OCI-LY3 (cell line): ENCODE measurements at regions not wholly inside any gene's neighbourhood (a gene's known extent, or its start where the extent isn't known, plus 50 kb on each side); places are given as distances from the start of the nearest gene placed in this dataset.

ENCODE experiments used
- EZH2phosphoT487 ChIP-seq: fragments of 200-600 bp; shearing (Covaris generic); IDR thresholded peaks from 2 replicates; pipeline ENCODE4 v1.6.1; 2018; ENCODE audit warnings: antibody characterized with exemption, mixed run types, low read depth
- TF ChIP-seq, protein P1 (sequence below): fragments of 200-600, 300-600 bp; sonication (generic); IDR thresholded peaks from 2 replicates; pipeline ENCODE4 v1.5.1; 2014; ENCODE audit warnings: antibody characterized with exemption, low read length, low read depth

DNA sequence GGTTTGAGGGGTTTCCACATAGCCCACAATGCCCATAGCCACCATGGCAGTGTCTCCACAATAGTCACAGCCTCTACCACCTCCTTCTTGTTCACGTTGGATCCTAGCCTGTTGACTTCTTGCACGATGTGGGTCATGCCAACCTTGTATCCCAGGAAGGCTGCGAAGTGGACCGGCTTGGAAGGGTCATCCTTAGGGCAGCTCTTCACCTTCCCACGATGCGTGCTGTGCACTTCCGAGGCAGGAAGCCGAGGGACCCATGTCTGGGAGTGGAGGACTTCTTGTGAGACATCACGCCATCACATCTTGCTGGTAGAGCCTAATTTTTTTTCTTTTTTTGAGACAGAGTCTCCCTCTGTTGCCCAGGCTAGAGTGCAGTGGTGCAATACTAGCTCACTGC is 144.6 kb upstream of the ASB18 start:
- TF ChIP-seq, protein P1, sequence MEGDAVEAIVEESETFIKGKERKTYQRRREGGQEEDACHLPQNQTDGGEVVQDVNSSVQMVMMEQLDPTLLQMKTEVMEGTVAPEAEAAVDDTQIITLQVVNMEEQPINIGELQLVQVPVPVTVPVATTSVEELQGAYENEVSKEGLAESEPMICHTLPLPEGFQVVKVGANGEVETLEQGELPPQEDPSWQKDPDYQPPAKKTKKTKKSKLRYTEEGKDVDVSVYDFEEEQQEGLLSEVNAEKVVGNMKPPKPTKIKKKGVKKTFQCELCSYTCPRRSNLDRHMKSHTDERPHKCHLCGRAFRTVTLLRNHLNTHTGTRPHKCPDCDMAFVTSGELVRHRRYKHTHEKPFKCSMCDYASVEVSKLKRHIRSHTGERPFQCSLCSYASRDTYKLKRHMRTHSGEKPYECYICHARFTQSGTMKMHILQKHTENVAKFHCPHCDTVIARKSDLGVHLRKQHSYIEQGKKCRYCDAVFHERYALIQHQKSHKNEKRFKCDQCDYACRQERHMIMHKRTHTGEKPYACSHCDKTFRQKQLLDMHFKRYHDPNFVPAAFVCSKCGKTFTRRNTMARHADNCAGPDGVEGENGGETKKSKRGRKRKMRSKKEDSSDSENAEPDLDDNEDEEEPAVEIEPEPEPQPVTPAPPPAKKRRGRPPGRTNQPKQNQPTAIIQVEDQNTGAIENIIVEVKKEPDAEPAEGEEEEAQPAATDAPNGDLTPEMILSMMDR = no peak
- no peak for TF ChIP-seq EZH2phosphoT487
